ENCODE measurements at regions not wholly inside any gene's neighbourhood (a gene's known extent, or its start where the extent isn't known, plus 50 kb on each side); places are given as distances from the start of the nearest gene placed in this dataset.
"Not testable (repeated sequence)": the region's sequence is repeated elsewhere in the genome, so short reads cannot be mapped to it uniquely, and the experiment has no call there.

DNA sequence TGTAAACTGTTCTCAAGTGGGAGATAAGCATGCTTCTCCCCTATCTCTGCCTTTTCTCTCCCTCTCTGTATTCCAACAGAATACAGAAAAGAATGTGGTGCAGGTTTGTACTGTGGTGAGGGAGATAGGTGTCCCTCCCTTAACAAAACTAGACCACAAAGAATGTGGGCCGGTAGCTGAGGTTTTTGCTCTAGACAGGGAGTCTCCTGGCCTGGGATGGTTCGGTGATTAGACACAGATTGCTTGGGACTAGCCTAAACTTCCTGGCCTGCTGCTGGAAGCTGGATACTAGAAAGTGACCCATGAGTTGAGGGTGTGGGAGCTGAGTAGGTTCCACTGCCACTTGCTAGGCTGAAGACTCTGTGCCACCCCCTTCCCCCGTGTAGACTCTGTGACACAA is 143.0 kb downstream of the CXXC4 start:
- Histone ChIP-seq H3K27me3 (ENCODE audit: control insufficient read depth, insufficient read depth, low read length) (no peaks in the 10 kb centered on the region), H3K36me3 (ENCODE audit: control insufficient read depth, insufficient read depth, low read length) (no peaks in the 10 kb centered on the region), H3K4me3 (ENCODE audit: low read depth, low read length) (no peak overlapping the region)
- no peak for TF ChIP-seq CTCF (IDR thresholded peaks at IDR 0.05; ENCODE audit: insufficient read depth, low read length, severe bottlenecking)
- DNase-seq (ENCODE audit: low read depth) (no peak), FAIRE-seq (no peak)

- no peaks in the 10 kb centered on the region for H3K36me3 ChIP-seq (ENCODE audit: control insufficient read depth, insufficient read depth, low read length)
- no peak overlapping the region for H3K4me3 ChIP-seq (ENCODE audit: low read depth, low read length)
- no peaks in the 10 kb centered on the region for H3K27me3 ChIP-seq (ENCODE audit: control insufficient read depth, insufficient read depth, low read length)
- FAIRE-seq (no peak), DNase-seq (ENCODE audit: low read depth) (no peak)
- TF ChIP-seq CTCF (IDR thresholded peaks at IDR 0.05; ENCODE audit: insufficient read depth, low read length, severe bottlenecking) = no peak
These were observed 149.0 kb downstream of the CXXC4 start for GRCh38 chr4:104345598-104346242.

- Histone ChIP-seq H3K4me3 (ENCODE audit: low read depth, low read length) (no peak overlapping the region), H3K36me3 (ENCODE audit: control insufficient read depth, insufficient read depth, low read length) (no peaks in the 10 kb centered on the region), H3K27me3 (ENCODE audit: control insufficient read depth, insufficient read depth, low read length) (no peaks in the 10 kb centered on the region)
- no peak for DNase-seq (ENCODE audit: low read depth)
- no peak for TF ChIP-seq CTCF (IDR thresholded peaks at IDR 0.05; ENCODE audit: insufficient read depth, low read length, severe bottlenecking)
- no peak for FAIRE-seq
These were observed 150.2 kb downstream of the CXXC4 start for GRCh38 chr4:104344342-104344980.

GRCh38 chr4:104334410-104334809 is 160.3 kb downstream of the CXXC4 start:
- TF ChIP-seq CTCF (IDR thresholded peaks at IDR 0.05; ENCODE audit: insufficient read depth, low read length, severe bottlenecking) = no peak
- H3K27me3 ChIP-seq (ENCODE audit: control insufficient read depth, insufficient read depth, low read length) = no peaks in the 10 kb centered on the region
- no peak overlapping the region for H3K4me3 ChIP-seq (ENCODE audit: low read depth, low read length)
- DNase-seq (ENCODE audit: low read depth) = no peak
- H3K36me3 ChIP-seq (ENCODE audit: control insufficient read depth, insufficient read depth, low read length) = no peaks in the 10 kb centered on the region
- no peak for FAIRE-seq

- Histone ChIP-seq H3K27me3 (ENCODE audit: control insufficient read depth, insufficient read depth, low read length) (no peaks in the 10 kb centered on the region), H3K36me3 (ENCODE audit: control insufficient read depth, insufficient read depth, low read length) (no peaks in the 10 kb centered on the region), H3K4me3 (ENCODE audit: low read depth, low read length) (no peak overlapping the region)
- TF ChIP-seq CTCF (IDR thresholded peaks at IDR 0.05; ENCODE audit: insufficient read depth, low read length, severe bottlenecking) = no peak
- DNase-seq (ENCODE audit: low read depth) = no peak
- no peak for FAIRE-seq
These were observed 164.4 kb downstream of the CXXC4 start for GRCh38 chr4:104330125-104330905.

GRCh38 chr4:104326991-104327694 is 167.6 kb downstream of the CXXC4 start:
- not testable (repeated sequence) for H3K4me3 ChIP-seq (ENCODE audit: low read depth, low read length); H3K27me3 ChIP-seq (ENCODE audit: control insufficient read depth, insufficient read depth, low read length); H3K36me3 ChIP-seq (ENCODE audit: control insufficient read depth, insufficient read depth, low read length); DNase-seq (ENCODE audit: low read depth); FAIRE-seq

Data from bronchial epithelial cell (primary cell).